Panc1 (cell line): ENCODE measurements at regions not wholly inside any gene's neighbourhood (a gene's known extent, or its start where the extent isn't known, plus 50 kb on each side); places are given as distances from the start of the nearest gene placed in this dataset.

Experiments
- POLR2AphosphoS5 ChIP-seq: IDR thresholded peaks from 2 replicates; pipeline ENCODE4 v1.6.1; 2012; ENCODE audit warnings: mild to moderate bottlenecking, low read depth, low read length, moderate library complexity
- TCF7L2 ChIP-seq: IDR thresholded peaks from 2 replicates; pipeline ENCODE4 v1.6.1; 2011; ENCODE audit warnings: mild to moderate bottlenecking, low read depth, low read length, inconsistent platforms
- TF ChIP-seq, protein P1 (sequence below): fragments of 450-650 bp; IDR thresholded peaks from 2 replicates; pipeline ENCODE4 v1.5.1; 2017; ENCODE audit warnings: mild to moderate bottlenecking
- TF ChIP-seq, protein P2 (sequence below), 2 experiments: IDR thresholded peaks; 2 replicates each; pipeline ENCODE4 v1.6.1; 2011 to 2012; ENCODE audit warnings: low read depth in 2 of 2, control low read depth in 1 of 2, low read length in 1 of 2, mild to moderate bottlenecking in 1 of 2, moderate library complexity in 1 of 2; ENCODE audit not compliant: insufficient read depth in 1 of 2

DNA sequence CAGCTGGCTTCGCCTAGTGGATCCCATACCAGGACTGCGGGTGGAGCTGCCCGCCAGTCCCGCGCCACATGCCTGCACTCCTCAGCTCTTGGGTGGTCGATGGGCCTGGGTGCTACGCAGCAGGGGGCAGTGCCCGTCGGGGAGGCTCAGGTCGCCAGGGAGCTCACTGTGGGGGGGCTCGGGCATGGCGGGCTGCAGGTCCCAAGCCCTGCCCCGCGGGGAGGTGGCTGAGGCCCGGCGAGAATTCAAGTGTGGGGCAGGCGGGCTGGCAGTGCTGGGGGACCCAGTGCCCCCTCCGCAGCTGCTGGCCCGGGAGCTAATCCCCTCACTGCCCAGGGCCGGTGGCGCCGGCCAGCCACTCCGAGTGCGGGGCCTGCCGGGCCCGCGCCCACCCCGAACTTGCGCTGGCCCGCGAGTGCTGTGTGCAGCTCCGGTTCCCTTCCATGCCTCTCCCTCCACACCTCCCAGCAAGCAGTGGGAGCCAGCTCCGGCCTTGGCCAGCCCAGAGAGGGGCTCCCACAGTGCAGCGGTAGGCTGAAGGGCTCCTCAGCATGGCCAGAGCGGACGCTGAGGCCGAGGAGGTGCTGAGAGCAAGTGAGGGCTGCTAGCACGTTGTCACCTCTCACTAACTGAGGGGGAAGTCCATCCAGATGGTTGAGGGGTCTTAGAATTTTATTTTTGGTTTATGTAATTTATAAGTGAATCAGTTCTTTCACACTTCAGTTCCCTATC lies 85.2 kb upstream of the HMCN1 start:
- TF ChIP-seq, protein P1, sequence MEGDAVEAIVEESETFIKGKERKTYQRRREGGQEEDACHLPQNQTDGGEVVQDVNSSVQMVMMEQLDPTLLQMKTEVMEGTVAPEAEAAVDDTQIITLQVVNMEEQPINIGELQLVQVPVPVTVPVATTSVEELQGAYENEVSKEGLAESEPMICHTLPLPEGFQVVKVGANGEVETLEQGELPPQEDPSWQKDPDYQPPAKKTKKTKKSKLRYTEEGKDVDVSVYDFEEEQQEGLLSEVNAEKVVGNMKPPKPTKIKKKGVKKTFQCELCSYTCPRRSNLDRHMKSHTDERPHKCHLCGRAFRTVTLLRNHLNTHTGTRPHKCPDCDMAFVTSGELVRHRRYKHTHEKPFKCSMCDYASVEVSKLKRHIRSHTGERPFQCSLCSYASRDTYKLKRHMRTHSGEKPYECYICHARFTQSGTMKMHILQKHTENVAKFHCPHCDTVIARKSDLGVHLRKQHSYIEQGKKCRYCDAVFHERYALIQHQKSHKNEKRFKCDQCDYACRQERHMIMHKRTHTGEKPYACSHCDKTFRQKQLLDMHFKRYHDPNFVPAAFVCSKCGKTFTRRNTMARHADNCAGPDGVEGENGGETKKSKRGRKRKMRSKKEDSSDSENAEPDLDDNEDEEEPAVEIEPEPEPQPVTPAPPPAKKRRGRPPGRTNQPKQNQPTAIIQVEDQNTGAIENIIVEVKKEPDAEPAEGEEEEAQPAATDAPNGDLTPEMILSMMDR, result no peak
- TF ChIP-seq, protein P2, sequence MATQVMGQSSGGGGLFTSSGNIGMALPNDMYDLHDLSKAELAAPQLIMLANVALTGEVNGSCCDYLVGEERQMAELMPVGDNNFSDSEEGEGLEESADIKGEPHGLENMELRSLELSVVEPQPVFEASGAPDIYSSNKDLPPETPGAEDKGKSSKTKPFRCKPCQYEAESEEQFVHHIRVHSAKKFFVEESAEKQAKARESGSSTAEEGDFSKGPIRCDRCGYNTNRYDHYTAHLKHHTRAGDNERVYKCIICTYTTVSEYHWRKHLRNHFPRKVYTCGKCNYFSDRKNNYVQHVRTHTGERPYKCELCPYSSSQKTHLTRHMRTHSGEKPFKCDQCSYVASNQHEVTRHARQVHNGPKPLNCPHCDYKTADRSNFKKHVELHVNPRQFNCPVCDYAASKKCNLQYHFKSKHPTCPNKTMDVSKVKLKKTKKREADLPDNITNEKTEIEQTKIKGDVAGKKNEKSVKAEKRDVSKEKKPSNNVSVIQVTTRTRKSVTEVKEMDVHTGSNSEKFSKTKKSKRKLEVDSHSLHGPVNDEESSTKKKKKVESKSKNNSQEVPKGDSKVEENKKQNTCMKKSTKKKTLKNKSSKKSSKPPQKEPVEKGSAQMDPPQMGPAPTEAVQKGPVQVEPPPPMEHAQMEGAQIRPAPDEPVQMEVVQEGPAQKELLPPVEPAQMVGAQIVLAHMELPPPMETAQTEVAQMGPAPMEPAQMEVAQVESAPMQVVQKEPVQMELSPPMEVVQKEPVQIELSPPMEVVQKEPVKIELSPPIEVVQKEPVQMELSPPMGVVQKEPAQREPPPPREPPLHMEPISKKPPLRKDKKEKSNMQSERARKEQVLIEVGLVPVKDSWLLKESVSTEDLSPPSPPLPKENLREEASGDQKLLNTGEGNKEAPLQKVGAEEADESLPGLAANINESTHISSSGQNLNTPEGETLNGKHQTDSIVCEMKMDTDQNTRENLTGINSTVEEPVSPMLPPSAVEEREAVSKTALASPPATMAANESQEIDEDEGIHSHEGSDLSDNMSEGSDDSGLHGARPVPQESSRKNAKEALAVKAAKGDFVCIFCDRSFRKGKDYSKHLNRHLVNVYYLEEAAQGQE (IDR thresholded peaks at IDR 0.05; ENCODE audit: insufficient read depth in 1 of 2, low read depth in 2 of 2, low read length in 1 of 2), result no peak
- TF ChIP-seq POLR2AphosphoS5, result no peak
- no peak for TF ChIP-seq TCF7L2
